NT2/D1 (cell line): ENCODE measurements at regions not wholly inside any gene's neighbourhood (a gene's known extent, or its start where the extent isn't known, plus 50 kb on each side); places are given as distances from the start of the nearest gene placed in this dataset.

Experiments used
- YY1 ChIP-seq: IDR thresholded peaks from 2 replicates; pipeline ENCODE4 v1.6.1; 2011; ENCODE audit not compliant: insufficient read length, insufficient read depth
- ZNF274 ChIP-seq: IDR thresholded peaks from 2 replicates; pipeline ENCODE4 v1.6.1; 2011; ENCODE audit warnings: mild to moderate bottlenecking, low read depth, low read length

DNA sequence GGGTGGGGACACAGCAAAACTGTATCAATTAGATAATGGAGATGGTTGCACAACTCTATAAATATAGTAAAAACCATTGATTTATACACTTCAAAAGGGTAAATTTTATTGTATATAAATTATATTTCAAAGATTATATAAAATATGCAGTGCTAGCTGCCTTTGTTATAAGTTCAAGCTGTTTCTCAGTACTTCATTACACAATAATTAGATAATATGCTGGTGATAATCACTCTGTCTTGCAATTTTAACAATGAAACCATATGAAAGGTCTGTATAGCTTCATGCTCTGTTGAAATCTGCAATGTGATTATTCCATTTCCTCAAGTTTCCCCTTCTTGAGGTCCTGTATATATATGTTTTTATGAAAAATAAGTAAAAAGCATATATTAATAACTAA is 73.4 kb upstream of the PLS3 start:
- TF ChIP-seq ZNF274 (no peak), YY1 (no peak)
